ENCODE measurements at regions not wholly inside any gene's neighbourhood (a gene's known extent, or its start where the extent isn't known, plus 50 kb on each side); places are given as distances from the start of the nearest gene placed in this dataset.

GRCh38 chr12:65646127-65646643 lies 178.1 kb upstream of the HMGA2 start:
- TF ChIP-seq CTCF (conservative IDR thresholded peaks at IDR 0.05; ENCODE audit: low read depth, low read length), result no peak
- no peak overlapping the region for H3K4me3 ChIP-seq (ENCODE audit: low read depth, low read length)
- no peak for DNase-seq (ENCODE audit: low read depth)

GRCh38 chr12:65647074-65647473 lies 177.2 kb upstream of the HMGA2 start:
- no peak overlapping the region for H3K4me3 ChIP-seq (ENCODE audit: low read depth, low read length)
- no peak for DNase-seq (ENCODE audit: low read depth)
- TF ChIP-seq CTCF (conservative IDR thresholded peaks at IDR 0.05; ENCODE audit: low read depth, low read length), result no peak

GRCh38 chr12:65648461-65648860 lies 175.8 kb upstream of the HMGA2 start:
- TF ChIP-seq CTCF (conservative IDR thresholded peaks at IDR 0.05; ENCODE audit: low read depth, low read length), result no peak
- no peak for DNase-seq (ENCODE audit: low read depth)
- H3K4me3 ChIP-seq (ENCODE audit: low read depth, low read length), result no peak overlapping the region

GRCh38 chr12:65649126-65649525 lies 175.2 kb upstream of the HMGA2 start:
- no peak overlapping the region for H3K4me3 ChIP-seq (ENCODE audit: low read depth, low read length)
- TF ChIP-seq CTCF (conservative IDR thresholded peaks at IDR 0.05; ENCODE audit: low read depth, low read length), result no peak
- peak; percentile 99 for DNase-seq (ENCODE audit: low read depth)

GRCh38 chr12:65651060-65651459 lies 173.2 kb upstream of the HMGA2 start:
- no peak for DNase-seq (ENCODE audit: low read depth)
- H3K4me3 ChIP-seq (ENCODE audit: low read depth, low read length), result no peak overlapping the region
- TF ChIP-seq CTCF (conservative IDR thresholded peaks at IDR 0.05; ENCODE audit: low read depth, low read length), result no peak

GRCh38 chr12:65653321-65653720 lies 171.0 kb upstream of the HMGA2 start:
- DNase-seq (ENCODE audit: low read depth), result no peak
- no peak for TF ChIP-seq CTCF (conservative IDR thresholded peaks at IDR 0.05; ENCODE audit: low read depth, low read length)
- H3K4me3 ChIP-seq (ENCODE audit: low read depth, low read length), result no peak overlapping the region

- no peak for TF ChIP-seq CTCF (conservative IDR thresholded peaks at IDR 0.05; ENCODE audit: low read depth, low read length)
- no peak overlapping the region for H3K4me3 ChIP-seq (ENCODE audit: low read depth, low read length)
- no peak for DNase-seq (ENCODE audit: low read depth)
These were observed 170.2 kb upstream of the HMGA2 start for GRCh38 chr12:65653946-65654629.
